K562 (cell line): ENCODE measurements at regions not wholly inside any gene's neighbourhood (a gene's known extent, or its start where the extent isn't known, plus 50 kb on each side); places are given as distances from the start of the nearest gene placed in this dataset.

Experiments
- ATAC-seq: fragments of 200-7000 bp; cut with Tn5 transposase; 3 replicates; pipeline ENCODE4 v1.9.1; 2020; ENCODE audit warnings: moderate library complexity
- BruUV-seq: library from RNA; stranded (reverse); fragments of 400-500 nt; replicated peaks from 2 replicates; lab custom pipeline; 2021; lab: Mats Ljungman, UMichigan
- CTCF ChIA-PET: fragments of 300-600 bp; formaldehyde crosslinking; extraction: SDS; loops from one replicate; lab custom pipeline; 2021; ENCODE audit warnings: low intra/inter-chr PET ratio; lab: Yijun Ruan, JAX
- POLR2A ChIA-PET: fragments of 300-600, 350-650 bp; sonication (Branson Sonifier 250); formaldehyde crosslinking; extraction: SDS; loops from one replicate; lab custom pipeline; 2021; ENCODE audit warnings: antibody characterized with exemption, inconsistent platforms; lab: Yijun Ruan, JAX
- DNase-seq, 4 experiments: peaks; one replicate each; pipeline versions ENCODE4 v3.0.0 to v3.0.0-alpha.2; 2011 to 2018; ENCODE audit warnings: low spot score in 3 of 4, mixed read lengths in 3 of 4; ENCODE audit errors: extremely low read depth in 1 of 4
- FAIRE-seq: peaks from 2 replicates; lab custom pipeline; 2011; peaks lifted over from hg19 to GRCh38; lab: Jason Lieb, UNC
- H2AFZ ChIP-seq: 2 replicates; pipeline ENCODE4 v1.6.0; 2011; ENCODE audit warnings: low read depth, low read length, control low read depth, inconsistent platforms
- H3K27ac ChIP-seq: fragments of 200-600 bp; 3 replicates; pipeline ENCODE4 v1.8.0; 2011; ENCODE audit warnings: low read depth, mild to moderate bottlenecking, control low read depth, inconsistent platforms, low read length, moderate library complexity, mixed read lengths; ENCODE audit errors: extremely low read depth
- H3K27me3 ChIP-seq, 2 experiments: fragments of 300-600 bp in 1 of 2; 2 replicates in 1 of 2; 3 replicates in 1 of 2; pipeline versions ENCODE4 v1.6.0 to v1.8.0; 2011; ENCODE audit warnings: inconsistent platforms in 2 of 2, low read length in 2 of 2, mild to moderate bottlenecking in 1 of 2, mixed read lengths in 1 of 2, moderate library complexity in 1 of 2; ENCODE audit not compliant: control insufficient read depth in 2 of 2, insufficient read depth in 2 of 2
- H3K36me3 ChIP-seq: fragments of 300-600 bp; 3 replicates; pipeline ENCODE4 v1.8.0; 2011; ENCODE audit warnings: mild to moderate bottlenecking, low read length, inconsistent platforms; ENCODE audit not compliant: control insufficient read depth, insufficient read depth
- H3K4me1 ChIP-seq, 2 experiments: fragments of 200-600 bp in 1 of 2; replicated peaks in 1 of 2; 2 replicates in 1 of 2; 3 replicates in 1 of 2; pipeline versions ENCODE4 v1.5.1 to v1.8.0; 2011; ENCODE audit warnings: inconsistent platforms in 2 of 2, low read length in 2 of 2, mild to moderate bottlenecking in 1 of 2, mixed read lengths in 1 of 2, moderate library complexity in 1 of 2; ENCODE audit not compliant: control insufficient read depth in 2 of 2, insufficient read depth in 2 of 2
- H3K4me2 ChIP-seq: 2 replicates; pipeline ENCODE4 v1.6.1; 2011; ENCODE audit warnings: low read length, control low read depth, inconsistent platforms, mixed read lengths; ENCODE audit not compliant: insufficient read depth
- H3K4me3 ChIP-seq: fragments of 200-600 bp; sonication (generic), shearing (Covaris generic); 2 replicates; pipeline ENCODE4 v1.5.1; 2016; ENCODE audit warnings: control low read depth, inconsistent platforms
- H3K79me2 ChIP-seq: fragments of 200-600 bp; 3 replicates; pipeline ENCODE4 v1.8.0; 2011; ENCODE audit warnings: low read length, inconsistent platforms; ENCODE audit not compliant: control insufficient read depth, insufficient read depth
- H3K9ac ChIP-seq, 2 experiments: 2 replicates each; pipeline versions ENCODE4 v1.6.0 to v1.6.1; 2011; ENCODE audit warnings: low read depth in 2 of 2, low read length in 2 of 2, control low read depth in 1 of 2, inconsistent platforms in 1 of 2, mild to moderate bottlenecking in 1 of 2, mixed read lengths in 1 of 2; ENCODE audit not compliant: insufficient read depth in 1 of 2
- H3K9me1 ChIP-seq: one replicate; pipeline ENCODE4 v1.6.0; 2011; ENCODE audit warnings: inconsistent platforms, mild to moderate bottlenecking, low read length, moderate library complexity; ENCODE audit not compliant: control insufficient read depth, insufficient read depth
- H3K9me3 ChIP-seq: replicated peaks from 2 replicates; pipeline ENCODE4 v1.5.1; 2011; ENCODE audit warnings: low read depth, low read length, inconsistent platforms; ENCODE audit not compliant: control insufficient read depth, insufficient read depth
- H4K20me1 ChIP-seq: replicated peaks from 2 replicates; pipeline ENCODE4 v1.6.1; 2011; ENCODE audit warnings: low read length, inconsistent platforms, mixed read lengths; ENCODE audit not compliant: control insufficient read depth, insufficient read depth
- BRD4 ChIP-seq: fragments of 200-600 bp; sonication (generic); IDR thresholded peaks from 2 replicates; pipeline ENCODE4 v1.6.1; 2017; ENCODE audit warnings: inconsistent platforms
- MITF ChIP-seq: IDR thresholded peaks from 2 replicates; pipeline ENCODE4 v1.6.1; 2014; ENCODE audit warnings: antibody characterized with exemption
- NR1H2 ChIP-seq: sonication (generic); formaldehyde crosslinking; IDR thresholded peaks from 2 replicates; pipeline ENCODE4 v1.4.0; 2020; ENCODE audit warnings: mild to moderate bottlenecking, missing genetic modification reagents
- PREB ChIP-seq: sonication (generic); formaldehyde crosslinking; IDR thresholded peaks from 2 replicates; pipeline ENCODE4 v1.8.1; 2023; ENCODE audit warnings: mild to moderate bottlenecking, missing genetic modification reagents
- RCOR1 ChIP-seq, 2 experiments: IDR thresholded peaks; 2 replicates each; pipeline ENCODE4 v1.6.1; 2012; ENCODE audit warnings: low read depth in 2 of 2, low read length in 2 of 2, borderline replicate concordance in 1 of 2, improper control_type of control experiment in 1 of 2
- SREBF2 ChIP-seq: sonication (generic); formaldehyde crosslinking; IDR thresholded peaks from 2 replicates; pipeline ENCODE4 v1.4.0; 2020; ENCODE audit warnings: mild to moderate bottlenecking, missing genetic modification reagents
- ZNF316 ChIP-seq: fragments of 450-650 bp; IDR thresholded peaks from 2 replicates; pipeline ENCODE4 v1.6.1; 2016
- ZNF507 ChIP-seq: conservative IDR thresholded peaks from 2 replicates; pipeline ENCODE4 v1.6.1; 2017; ENCODE audit warnings: missing genetic modification characterization, missing compliant biosample characterization
- WGBS: fragments of 100-300 bp; shearing (Covaris generic); methylation state at CpG from one replicate; pipeline ENCODE4 v1.1.6; 2016; ENCODE audit warnings: low coverage, mixed read lengths; ENCODE audit not compliant: insufficient coverage; ENCODE audit errors: missing lambda C conversion rate; 5-methylcytosine and 5-hydroxymethylcytosine counted together
- in situ Hi-C: fragments of 300-500 bp; cut with MboI; formaldehyde crosslinking; loops from 4 replicates; pipeline ENCODE4 v1.15.0; 2018; ENCODE audit warnings: inconsistent platforms, mixed read lengths
- intact Hi-C: fragments of 100-400 bp; cut with micrococcal nuclease; formaldehyde crosslinking; loops from 2 replicates; pipeline ENCODE4 v1.14.2; 2022
- TF ChIP-seq, protein P1 (sequence below): sonication (generic); formaldehyde crosslinking; IDR thresholded peaks from 2 replicates; pipeline ENCODE4 v1.8.1; 2023; ENCODE audit warnings: mild to moderate bottlenecking, missing genetic modification reagents
- TF ChIP-seq, protein P2 (sequence below): fragments of 250-450 bp; sonication (Bioruptor Pico); IDR thresholded peaks from 2 replicates; pipeline ENCODE4 v1.4.0; 2020; ENCODE audit warnings: mild to moderate bottlenecking, moderate library complexity, borderline replicate concordance
- TF ChIP-seq, protein P3 (sequence below): fragments of 450-650 bp; conservative IDR thresholded peaks from 2 replicates; pipeline ENCODE4 v1.6.1; 2016; ENCODE audit warnings: missing genetic modification characterization, low read depth, mild to moderate bottlenecking, missing compliant biosample characterization, moderate library complexity

- no peaks in the 10 kb centered on the region for H3K4me1 ChIP-seq
- DNase-seq (no peak), ATAC-seq (no peak), FAIRE-seq (no peak)
- no peaks in the 10 kb centered on the region for H4K20me1 ChIP-seq
- POLR2A ChIA-PET = no interaction called here
- H3K36me3 ChIP-seq = no peaks in the 10 kb centered on the region
- H3K9me3 ChIP-seq = no peaks in the 10 kb centered on the region
- H2AFZ ChIP-seq = no peak overlapping the region
- CTCF ChIA-PET = interaction anchor here (0.6 kb wide), 1 partner anchor 24 kb away, joined by 8 read pairs; no protein-coding TSS in a partner anchor
- no peaks in the 10 kb centered on the region for H3K9me1 ChIP-seq
- BruUV-seq = no TSS peak
- in situ Hi-C loops = no loop called here
- H3K9ac ChIP-seq = no peak overlapping the region
- H3K4me2 ChIP-seq = no peak overlapping the region
- no peaks in the 10 kb centered on the region for H3K79me2 ChIP-seq
- peaks cover 9 to 28% of the 10 kb centered on the region in 2 experiments; a peak in 4 of 5 replicates for H3K27me3 ChIP-seq
- WGBS = 0% methylated on average over 10 of the region's 10 CpGs
- no peak overlapping the region for H3K4me3 ChIP-seq
- intact Hi-C loops = no loop called here
- H3K27ac ChIP-seq = no peak overlapping the region
- no peak for TF ChIP-seq SREBF2 (CRISPR knock-in tag)
- TF ChIP-seq RCOR1 (IDR thresholded peaks at IDR 0.05; ENCODE audit: borderline replicate concordance in 1 of 2, low read depth in 2 of 2, low read length in 2 of 2) = no peak
- no peak for TF ChIP-seq NR1H2 (CRISPR knock-in tag)
- no peak for TF ChIP-seq ZNF316
- no peak for TF ChIP-seq BRD4
- no peak for TF ChIP-seq MITF
- TF ChIP-seq, protein P1, sequence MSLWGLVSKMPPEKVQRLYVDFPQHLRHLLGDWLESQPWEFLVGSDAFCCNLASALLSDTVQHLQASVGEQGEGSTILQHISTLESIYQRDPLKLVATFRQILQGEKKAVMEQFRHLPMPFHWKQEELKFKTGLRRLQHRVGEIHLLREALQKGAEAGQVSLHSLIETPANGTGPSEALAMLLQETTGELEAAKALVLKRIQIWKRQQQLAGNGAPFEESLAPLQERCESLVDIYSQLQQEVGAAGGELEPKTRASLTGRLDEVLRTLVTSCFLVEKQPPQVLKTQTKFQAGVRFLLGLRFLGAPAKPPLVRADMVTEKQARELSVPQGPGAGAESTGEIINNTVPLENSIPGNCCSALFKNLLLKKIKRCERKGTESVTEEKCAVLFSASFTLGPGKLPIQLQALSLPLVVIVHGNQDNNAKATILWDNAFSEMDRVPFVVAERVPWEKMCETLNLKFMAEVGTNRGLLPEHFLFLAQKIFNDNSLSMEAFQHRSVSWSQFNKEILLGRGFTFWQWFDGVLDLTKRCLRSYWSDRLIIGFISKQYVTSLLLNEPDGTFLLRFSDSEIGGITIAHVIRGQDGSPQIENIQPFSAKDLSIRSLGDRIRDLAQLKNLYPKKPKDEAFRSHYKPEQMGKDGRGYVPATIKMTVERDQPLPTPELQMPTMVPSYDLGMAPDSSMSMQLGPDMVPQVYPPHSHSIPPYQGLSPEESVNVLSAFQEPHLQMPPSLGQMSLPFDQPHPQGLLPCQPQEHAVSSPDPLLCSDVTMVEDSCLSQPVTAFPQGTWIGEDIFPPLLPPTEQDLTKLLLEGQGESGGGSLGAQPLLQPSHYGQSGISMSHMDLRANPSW (CRISPR knock-in tag) = no peak
- TF ChIP-seq PREB (CRISPR knock-in tag) = no peak
- TF ChIP-seq, protein P2, sequence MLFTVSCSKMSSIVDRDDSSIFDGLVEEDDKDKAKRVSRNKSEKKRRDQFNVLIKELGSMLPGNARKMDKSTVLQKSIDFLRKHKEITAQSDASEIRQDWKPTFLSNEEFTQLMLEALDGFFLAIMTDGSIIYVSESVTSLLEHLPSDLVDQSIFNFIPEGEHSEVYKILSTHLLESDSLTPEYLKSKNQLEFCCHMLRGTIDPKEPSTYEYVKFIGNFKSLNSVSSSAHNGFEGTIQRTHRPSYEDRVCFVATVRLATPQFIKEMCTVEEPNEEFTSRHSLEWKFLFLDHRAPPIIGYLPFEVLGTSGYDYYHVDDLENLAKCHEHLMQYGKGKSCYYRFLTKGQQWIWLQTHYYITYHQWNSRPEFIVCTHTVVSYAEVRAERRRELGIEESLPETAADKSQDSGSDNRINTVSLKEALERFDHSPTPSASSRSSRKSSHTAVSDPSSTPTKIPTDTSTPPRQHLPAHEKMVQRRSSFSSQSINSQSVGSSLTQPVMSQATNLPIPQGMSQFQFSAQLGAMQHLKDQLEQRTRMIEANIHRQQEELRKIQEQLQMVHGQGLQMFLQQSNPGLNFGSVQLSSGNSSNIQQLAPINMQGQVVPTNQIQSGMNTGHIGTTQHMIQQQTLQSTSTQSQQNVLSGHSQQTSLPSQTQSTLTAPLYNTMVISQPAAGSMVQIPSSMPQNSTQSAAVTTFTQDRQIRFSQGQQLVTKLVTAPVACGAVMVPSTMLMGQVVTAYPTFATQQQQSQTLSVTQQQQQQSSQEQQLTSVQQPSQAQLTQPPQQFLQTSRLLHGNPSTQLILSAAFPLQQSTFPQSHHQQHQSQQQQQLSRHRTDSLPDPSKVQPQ (CRISPR knock-in tag) = no peak
- TF ChIP-seq ZNF507 (tag) = no peak
- TF ChIP-seq, protein P3, sequence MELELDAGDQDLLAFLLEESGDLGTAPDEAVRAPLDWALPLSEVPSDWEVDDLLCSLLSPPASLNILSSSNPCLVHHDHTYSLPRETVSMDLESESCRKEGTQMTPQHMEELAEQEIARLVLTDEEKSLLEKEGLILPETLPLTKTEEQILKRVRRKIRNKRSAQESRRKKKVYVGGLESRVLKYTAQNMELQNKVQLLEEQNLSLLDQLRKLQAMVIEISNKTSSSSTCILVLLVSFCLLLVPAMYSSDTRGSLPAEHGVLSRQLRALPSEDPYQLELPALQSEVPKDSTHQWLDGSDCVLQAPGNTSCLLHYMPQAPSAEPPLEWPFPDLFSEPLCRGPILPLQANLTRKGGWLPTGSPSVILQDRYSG (tag) = no peak
These were observed 386.5 kb upstream of the SULF2 start for GRCh38 chr20:48171626-48172356.
